ENCODE measurements at regions not wholly inside any gene's neighbourhood (a gene's known extent, or its start where the extent isn't known, plus 50 kb on each side); places are given as distances from the start of the nearest gene placed in this dataset.
"Not testable (repeated sequence)": the region's sequence is repeated elsewhere in the genome, so short reads cannot be mapped to it uniquely, and the experiment has no call there.

DNA sequence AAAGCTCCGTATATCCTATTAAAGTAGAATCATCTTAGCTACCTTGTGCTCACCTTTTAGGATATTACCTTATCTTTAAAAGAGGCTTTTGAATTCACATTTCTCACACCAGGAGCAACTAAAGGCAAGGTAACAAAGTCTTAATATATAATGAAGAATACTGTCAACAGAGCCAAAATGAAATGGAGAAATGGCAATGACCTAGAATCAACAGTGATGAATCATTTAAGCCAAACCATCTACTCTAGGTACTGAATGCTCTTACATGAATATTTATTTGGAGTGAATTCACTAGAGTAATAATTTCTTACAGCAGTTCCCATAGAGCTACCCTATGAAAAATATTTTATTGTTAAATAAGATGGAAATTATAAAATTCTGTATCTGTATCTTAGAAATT, 421.0 kb downstream of the RND3 start:
- TF ChIP-seq, protein P1, sequence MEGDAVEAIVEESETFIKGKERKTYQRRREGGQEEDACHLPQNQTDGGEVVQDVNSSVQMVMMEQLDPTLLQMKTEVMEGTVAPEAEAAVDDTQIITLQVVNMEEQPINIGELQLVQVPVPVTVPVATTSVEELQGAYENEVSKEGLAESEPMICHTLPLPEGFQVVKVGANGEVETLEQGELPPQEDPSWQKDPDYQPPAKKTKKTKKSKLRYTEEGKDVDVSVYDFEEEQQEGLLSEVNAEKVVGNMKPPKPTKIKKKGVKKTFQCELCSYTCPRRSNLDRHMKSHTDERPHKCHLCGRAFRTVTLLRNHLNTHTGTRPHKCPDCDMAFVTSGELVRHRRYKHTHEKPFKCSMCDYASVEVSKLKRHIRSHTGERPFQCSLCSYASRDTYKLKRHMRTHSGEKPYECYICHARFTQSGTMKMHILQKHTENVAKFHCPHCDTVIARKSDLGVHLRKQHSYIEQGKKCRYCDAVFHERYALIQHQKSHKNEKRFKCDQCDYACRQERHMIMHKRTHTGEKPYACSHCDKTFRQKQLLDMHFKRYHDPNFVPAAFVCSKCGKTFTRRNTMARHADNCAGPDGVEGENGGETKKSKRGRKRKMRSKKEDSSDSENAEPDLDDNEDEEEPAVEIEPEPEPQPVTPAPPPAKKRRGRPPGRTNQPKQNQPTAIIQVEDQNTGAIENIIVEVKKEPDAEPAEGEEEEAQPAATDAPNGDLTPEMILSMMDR (conservative IDR thresholded peaks at IDR 0.05; ENCODE audit: low read length): no peak
- no peak for DNase-seq (ENCODE audit: low read depth)
- H3K4me3 ChIP-seq (ENCODE audit: low read length): no peak overlapping the region

DNA sequence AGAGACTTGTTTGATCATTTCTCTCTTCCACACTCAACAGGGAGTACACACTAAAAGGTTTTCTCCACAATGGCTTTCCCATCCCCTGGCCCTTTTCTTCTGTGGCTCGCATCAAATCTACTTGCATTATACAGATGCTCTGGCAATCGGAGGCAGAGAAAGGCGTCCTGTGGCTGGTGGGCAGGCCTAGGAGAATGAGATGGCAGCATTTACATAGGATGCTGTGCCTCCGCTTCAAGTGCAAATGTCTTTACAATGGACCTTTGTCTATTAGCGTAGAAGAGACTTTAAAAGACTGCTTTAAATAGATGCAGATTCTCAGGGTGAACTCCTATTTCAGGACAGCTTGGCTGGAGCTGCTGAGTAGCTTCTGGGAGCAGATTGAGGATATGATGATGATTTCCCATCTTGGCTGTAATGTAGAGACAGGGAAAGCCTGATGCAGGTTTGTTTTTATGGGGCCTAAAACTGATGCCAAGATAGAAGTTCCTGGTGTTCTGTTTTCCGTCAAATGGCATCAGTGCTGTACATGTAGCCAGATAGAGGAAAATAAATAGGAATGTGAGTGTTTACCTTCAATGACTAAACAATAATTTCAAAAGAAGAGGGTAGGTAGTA, 423.4 kb downstream of the RND3 start:
- DNase-seq (ENCODE audit: low read depth): no peak
- TF ChIP-seq, protein P1 (conservative IDR thresholded peaks at IDR 0.05; ENCODE audit: low read length): no peak
- H3K4me3 ChIP-seq (ENCODE audit: low read length): no peak overlapping the region

DNA sequence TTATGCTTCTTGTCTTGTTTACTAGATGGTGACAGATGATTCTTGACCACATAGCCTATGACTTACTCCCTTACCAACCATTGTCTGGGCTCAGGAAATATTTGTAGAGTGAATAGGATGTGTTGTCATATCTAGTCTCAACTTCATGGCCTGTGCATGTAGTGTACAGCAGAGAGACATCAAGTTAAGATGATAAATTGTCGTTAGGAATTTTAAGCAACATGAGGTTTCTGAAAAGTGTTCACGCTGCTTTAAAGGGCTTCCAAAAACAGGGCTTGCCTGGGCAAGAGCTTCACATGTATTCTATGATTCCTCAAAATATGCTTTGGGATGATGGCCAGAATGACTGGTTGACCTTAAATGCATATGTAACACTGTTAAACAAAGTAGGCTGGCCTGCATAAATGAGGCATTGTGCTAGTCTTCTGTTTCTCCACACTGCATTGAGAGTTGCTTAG, 424.0 kb downstream of the RND3 start:
- DNase-seq (ENCODE audit: low read depth): peak; percentile 94
- H3K4me3 ChIP-seq (ENCODE audit: low read length): no peak overlapping the region
- TF ChIP-seq, protein P1 (conservative IDR thresholded peaks at IDR 0.05; ENCODE audit: low read length): no peak

DNA sequence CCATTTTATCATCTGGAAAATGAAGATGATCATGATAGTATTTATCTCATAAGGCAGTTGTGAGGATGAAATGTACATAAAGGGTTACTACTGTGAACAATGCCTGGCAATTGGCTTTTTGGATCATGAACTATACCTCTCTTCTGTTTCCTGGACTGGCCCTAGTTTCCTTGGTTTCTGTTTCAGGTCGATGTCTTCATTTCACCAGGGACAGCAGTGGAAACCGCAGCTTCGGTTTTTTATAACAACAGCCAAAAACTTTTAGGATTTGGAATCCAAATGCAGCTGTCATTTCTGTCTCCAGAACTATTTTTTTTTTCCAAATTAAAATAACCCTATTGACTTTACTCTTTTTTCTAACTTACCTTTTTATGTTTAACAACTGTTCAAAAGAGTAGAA, 425.1 kb downstream of the RND3 start:
- H3K4me3 ChIP-seq (ENCODE audit: low read length): no peak overlapping the region
- TF ChIP-seq, protein P1 (conservative IDR thresholded peaks at IDR 0.05; ENCODE audit: low read length): no peak
- peak; percentile 74 for DNase-seq (ENCODE audit: low read depth)

DNA sequence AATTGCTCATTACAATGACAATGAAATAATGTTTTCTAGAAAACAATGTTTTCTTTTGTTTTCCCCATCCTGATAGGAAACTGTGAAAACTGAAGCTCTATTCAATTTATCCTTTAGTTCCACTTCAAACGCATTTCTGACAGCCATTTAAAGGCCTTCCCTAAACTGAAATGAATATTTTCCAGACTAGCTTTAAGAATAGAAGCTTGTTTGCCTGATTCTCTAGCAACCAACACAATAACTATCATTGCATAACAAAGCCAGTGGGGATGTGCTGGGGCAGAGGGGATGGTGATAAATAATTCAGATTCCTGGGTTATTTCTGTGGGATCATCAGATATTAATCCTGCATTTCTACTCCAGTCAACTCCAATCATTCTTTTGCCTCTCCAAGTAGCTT, 427.1 kb downstream of the RND3 start:
- peak; percentile 75 for DNase-seq (ENCODE audit: low read depth)
- no peak overlapping the region for H3K4me3 ChIP-seq (ENCODE audit: low read length)
- TF ChIP-seq, protein P1 (conservative IDR thresholded peaks at IDR 0.05; ENCODE audit: low read length): no peak

DNA sequence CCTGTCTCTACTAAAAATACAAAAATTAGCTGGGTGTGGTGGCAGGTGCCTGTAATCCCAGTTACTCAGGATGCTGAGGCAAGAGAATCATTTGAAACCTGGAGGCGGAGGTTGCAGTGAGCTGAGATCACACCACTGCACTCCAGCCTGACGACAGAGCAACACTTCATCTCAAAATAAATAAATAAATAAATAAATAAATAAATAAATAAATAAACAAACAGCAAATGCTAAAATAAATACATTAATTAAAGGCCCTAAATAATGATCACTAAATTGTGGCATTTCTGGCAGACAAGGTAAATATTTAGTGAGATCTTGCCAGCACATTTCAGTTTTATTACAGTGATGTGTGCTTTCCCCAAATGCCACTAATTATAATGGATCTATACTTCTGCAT, 427.8 kb downstream of the RND3 start:
- DNase-seq (ENCODE audit: low read depth); H3K4me3 ChIP-seq (ENCODE audit: low read length): not testable (repeated sequence)

DNA sequence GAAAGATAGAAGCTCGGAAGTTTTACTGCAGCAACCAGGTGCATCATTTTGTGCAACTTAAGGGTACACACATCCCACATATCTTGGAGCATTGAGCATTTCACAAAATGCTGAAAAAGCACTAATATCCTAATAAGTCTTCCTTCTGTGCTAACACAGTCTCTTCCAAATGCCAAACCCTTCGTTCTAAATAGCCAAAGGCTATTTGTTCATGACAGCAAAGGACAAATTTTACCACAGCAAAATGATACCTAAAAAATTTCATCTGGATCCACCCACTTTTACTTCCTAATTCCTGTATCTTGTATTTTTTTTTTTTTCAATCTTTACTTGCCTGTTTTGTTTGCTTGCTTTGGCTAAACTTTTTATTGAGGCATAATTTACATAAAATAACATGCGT, 435.0 kb downstream of the RND3 start:
- DNase-seq (ENCODE audit: low read depth): no peak
- TF ChIP-seq, protein P1 (conservative IDR thresholded peaks at IDR 0.05; ENCODE audit: low read length): no peak
- no peak overlapping the region for H3K4me3 ChIP-seq (ENCODE audit: low read length)

DNA sequence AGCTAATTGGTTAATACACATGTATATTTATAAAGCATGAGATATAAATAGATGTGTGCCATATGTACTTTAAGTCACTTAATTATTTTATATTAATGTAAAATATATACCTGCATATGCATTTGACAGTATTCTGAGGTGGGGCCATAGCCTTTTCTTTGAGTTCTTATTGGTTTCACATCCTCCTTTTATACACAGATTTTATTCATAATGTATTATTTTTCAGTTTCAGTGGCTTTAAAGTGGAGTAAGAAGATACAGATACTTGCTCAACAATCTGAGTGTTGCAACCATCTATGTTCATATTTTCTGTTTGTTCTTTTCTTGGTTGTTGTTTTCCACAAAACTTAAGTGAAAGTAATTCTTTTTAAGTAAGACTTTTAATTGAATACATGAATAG, 436.5 kb downstream of the RND3 start:
- no peak overlapping the region for H3K4me3 ChIP-seq (ENCODE audit: low read length)
- no peak for DNase-seq (ENCODE audit: low read depth)
- TF ChIP-seq, protein P1 (conservative IDR thresholded peaks at IDR 0.05; ENCODE audit: low read length): no peak

Data from AG10803 (cell line).